ENCODE measurements at regions not wholly inside any gene's neighbourhood (a gene's known extent, or its start where the extent isn't known, plus 50 kb on each side); places are given as distances from the start of the nearest gene placed in this dataset.
A peak's percentile ranks its signal among the peaks of the same experiment; 100 is the strongest.

GRCh38 chr16:85476389-85476788, 136.7 kb upstream of the GSE1 start:
- no peak overlapping the region for H3K27ac Mint-ChIP-seq
- H3K27me3 Mint-ChIP-seq (ENCODE audit: low read depth): peaks cover 8% of the 10 kb centered on the region
- peaks cover 59% of the 10 kb centered on the region for H3K4me1 Mint-ChIP-seq
- peaks cover 9% of the 10 kb centered on the region for H3K36me3 Mint-ChIP-seq (ENCODE audit: low read depth)
- TF ChIP-seq CTCF (IDR thresholded peaks at IDR 0.05; ENCODE audit: unreplicated experiment in 3 of 3): no peak
- H3K9me3 Mint-ChIP-seq: no peaks in the 10 kb centered on the region
- no peak overlapping the region for H3K4me3 Mint-ChIP-seq

DNA sequence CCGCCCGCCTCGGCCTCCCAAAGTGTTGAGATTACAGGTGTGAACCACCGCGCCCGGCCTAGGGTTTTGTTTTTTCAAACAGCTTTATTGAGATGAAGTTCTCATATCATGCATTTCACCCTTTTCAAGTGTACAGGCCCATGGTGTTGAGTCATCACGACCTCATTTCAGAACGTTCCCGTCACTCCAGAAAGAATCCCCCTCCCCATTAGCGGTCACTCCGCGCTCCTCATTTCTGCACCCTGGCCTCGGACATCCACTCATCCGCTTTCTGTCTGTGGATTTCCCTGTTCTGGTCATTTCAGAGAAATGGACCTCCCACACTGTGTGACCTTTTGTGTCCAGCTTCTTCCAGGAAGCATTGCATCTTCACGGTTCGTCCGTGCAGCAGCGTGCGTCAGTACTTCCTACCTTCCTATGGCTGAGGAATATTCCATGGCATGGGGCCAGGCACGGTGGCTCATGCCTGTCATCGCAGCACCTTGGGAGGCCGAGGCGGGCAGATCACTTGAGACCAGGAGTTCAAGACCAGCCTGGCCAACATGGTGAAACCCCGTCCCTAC, 135.2 kb upstream of the GSE1 start:
- Mint-ChIP-seq H3K27ac (peak overlapping the region in 1 of 3 experiments; percentile 50), H3K36me3 (ENCODE audit: low read depth) (peaks cover 9% of the 10 kb centered on the region), H3K9me3 (no peaks in the 10 kb centered on the region), H3K4me1 (peaks cover 47% of the 10 kb centered on the region), H3K27me3 (ENCODE audit: low read depth) (peaks cover 6% of the 10 kb centered on the region), H3K4me3 (no peak overlapping the region)
- no peak for TF ChIP-seq CTCF (IDR thresholded peaks at IDR 0.05; ENCODE audit: unreplicated experiment in 3 of 3)

DNA sequence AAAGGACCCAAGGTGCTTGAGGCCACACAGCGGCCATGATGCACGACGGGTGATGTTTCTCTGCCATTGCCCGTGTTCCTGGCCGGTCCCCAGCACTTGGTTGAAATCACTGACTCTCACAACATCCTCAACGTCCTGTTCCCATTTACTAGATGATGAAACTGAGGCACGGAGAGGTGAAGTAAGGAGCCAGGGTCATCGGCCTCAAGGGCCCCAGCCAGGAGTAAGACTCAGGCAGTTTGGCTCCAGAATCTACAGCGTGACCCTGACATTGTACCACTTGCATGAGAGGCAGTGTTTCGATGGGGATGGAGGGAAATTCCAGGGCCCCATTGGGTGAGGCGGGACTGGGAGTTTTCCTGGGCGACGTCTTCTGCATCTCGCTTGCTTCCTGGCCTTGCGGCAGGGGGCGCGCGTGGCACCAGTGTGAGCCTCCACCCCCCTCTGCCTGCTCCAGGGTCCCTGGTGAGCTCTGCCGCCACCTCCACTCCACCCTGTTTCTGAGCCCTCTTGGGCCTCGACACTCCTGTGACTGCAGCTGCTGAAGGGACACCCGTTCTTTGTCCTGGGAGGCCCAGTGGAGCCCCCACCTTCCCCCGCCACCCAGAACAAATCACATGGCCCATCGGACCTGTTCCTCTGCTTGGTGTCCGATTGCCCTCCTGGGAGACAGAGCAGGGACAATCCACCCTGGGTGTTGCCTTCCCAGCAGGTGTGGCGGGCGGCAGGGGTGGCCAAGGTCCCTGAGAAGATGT, 133.0 kb upstream of the GSE1 start:
- Mint-ChIP-seq H3K27ac (peak overlapping the region in 1 of 3 experiments; percentile 25), H3K4me1 (peaks cover 33% of the 10 kb centered on the region), H3K9me3 (no peaks in the 10 kb centered on the region), H3K4me3 (no peak overlapping the region), H3K27me3 (ENCODE audit: low read depth) (peaks cover 15% of the 10 kb centered on the region), H3K36me3 (ENCODE audit: low read depth) (peaks cover 9% of the 10 kb centered on the region)
- TF ChIP-seq CTCF (IDR thresholded peaks at IDR 0.05; ENCODE audit: unreplicated experiment in 3 of 3): peak in 1 of 3 experiments; percentile 24

- peak overlapping the region in 1 of 3 experiments; percentile 43 for H3K4me3 Mint-ChIP-seq
- H3K4me1 Mint-ChIP-seq: peaks cover 27% of the 10 kb centered on the region
- TF ChIP-seq CTCF (IDR thresholded peaks at IDR 0.05; ENCODE audit: unreplicated experiment in 3 of 3): no peak
- no peaks in the 10 kb centered on the region for H3K9me3 Mint-ChIP-seq
- H3K36me3 Mint-ChIP-seq (ENCODE audit: low read depth): peaks cover 9% of the 10 kb centered on the region
- H3K27me3 Mint-ChIP-seq (ENCODE audit: low read depth): peaks cover 15% of the 10 kb centered on the region
- H3K27ac Mint-ChIP-seq: peak overlapping the region in 2 of 3 experiments; percentile 1 to 25
These were observed 132.4 kb upstream of the GSE1 start for GRCh38 chr16:85480727-85481101.

DNA sequence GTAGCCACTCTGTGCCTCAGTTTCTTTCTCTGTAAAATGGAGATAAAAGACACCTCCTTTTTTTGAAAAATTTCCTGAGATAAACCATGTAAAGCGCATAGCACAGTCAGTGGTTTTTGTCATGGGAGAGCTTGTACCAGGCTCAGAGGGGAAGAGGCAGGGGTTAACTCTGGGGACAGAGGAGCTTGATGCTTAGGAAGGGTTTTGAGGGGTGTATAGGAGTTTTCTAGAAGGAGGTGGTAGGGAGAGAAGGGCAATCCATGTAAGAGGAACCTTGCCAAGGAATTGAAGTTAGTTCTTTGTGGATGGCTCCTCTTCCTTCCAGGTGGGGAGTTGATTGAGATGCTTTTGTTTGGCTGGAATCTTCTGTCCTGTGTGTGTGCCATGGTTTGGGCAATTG, 131.9 kb upstream of the GSE1 start:
- H3K36me3 Mint-ChIP-seq (ENCODE audit: low read depth): peaks cover 9% of the 10 kb centered on the region
- H3K27me3 Mint-ChIP-seq (ENCODE audit: low read depth): peaks cover 18% of the 10 kb centered on the region
- H3K27ac Mint-ChIP-seq: peak overlapping the region in 1 of 3 experiments; percentile 1
- no peak for TF ChIP-seq CTCF (IDR thresholded peaks at IDR 0.05; ENCODE audit: unreplicated experiment in 3 of 3)
- H3K4me1 Mint-ChIP-seq: peaks cover 27% of the 10 kb centered on the region
- H3K4me3 Mint-ChIP-seq: peak overlapping the region in 1 of 3 experiments; percentile 43
- H3K9me3 Mint-ChIP-seq: no peaks in the 10 kb centered on the region

DNA sequence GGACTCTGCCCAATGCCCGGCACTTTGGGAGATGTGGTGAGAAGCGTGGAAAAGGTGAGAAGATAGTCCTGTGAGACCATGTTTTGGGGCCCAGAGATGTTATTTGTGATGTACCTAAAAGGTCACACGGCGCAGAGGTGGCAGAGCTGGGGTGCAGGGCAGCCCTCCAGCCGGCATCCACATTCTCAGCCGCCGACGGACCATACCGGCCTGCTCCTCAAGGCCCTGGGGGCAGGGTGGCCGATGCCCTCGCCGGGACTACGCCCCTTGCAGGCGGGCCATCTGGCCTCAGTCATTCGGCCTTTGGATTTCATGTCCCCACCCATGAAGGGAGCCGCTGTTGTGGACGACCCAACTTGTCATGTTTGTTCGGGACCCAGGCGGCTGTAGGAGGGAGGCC, 131.4 kb upstream of the GSE1 start:
- Mint-ChIP-seq H3K27me3 (ENCODE audit: low read depth) (peaks cover 18% of the 10 kb centered on the region), H3K36me3 (ENCODE audit: low read depth) (peaks cover 9% of the 10 kb centered on the region), H3K4me3 (no peak overlapping the region), H3K4me1 (peaks cover 27% of the 10 kb centered on the region), H3K27ac (no peak overlapping the region), H3K9me3 (no peaks in the 10 kb centered on the region)
- no peak for TF ChIP-seq CTCF (IDR thresholded peaks at IDR 0.05; ENCODE audit: unreplicated experiment in 3 of 3)

Data from nephron (organoid).